ENCODE measurements at regions not wholly inside any gene's neighbourhood (a gene's known extent, or its start where the extent isn't known, plus 50 kb on each side); places are given as distances from the start of the nearest gene placed in this dataset.

GRCh38 chr3:117722856-117723255, 1013.3 kb downstream of the TUSC7 start:
- intact Hi-C loops (cut with DNase I): no loop called here
- no peaks in the 10 kb centered on the region for H3K27me3 ChIP-seq
- H3K9me3 ChIP-seq: no peaks in the 10 kb centered on the region
- no peak for TF ChIP-seq CTCF (IDR thresholded peaks at IDR 0.05)
- peak; percentile 43 for ATAC-seq
- DNase-seq: no peak
- H3K36me3 ChIP-seq: no peaks in the 10 kb centered on the region
- H3K27ac ChIP-seq: no peak overlapping the region
- no peaks in the 10 kb centered on the region for H3K4me1 ChIP-seq
- no peak overlapping the region for H3K4me3 ChIP-seq

- H3K4me3 ChIP-seq: no peak overlapping the region
- H3K36me3 ChIP-seq: no peaks in the 10 kb centered on the region
- no peak overlapping the region for H3K27ac ChIP-seq
- no peaks in the 10 kb centered on the region for H3K9me3 ChIP-seq
- ATAC-seq (no peak), DNase-seq (no peak)
- no peak for TF ChIP-seq CTCF (IDR thresholded peaks at IDR 0.05)
- H3K4me1 ChIP-seq: no peaks in the 10 kb centered on the region
- H3K27me3 ChIP-seq: no peaks in the 10 kb centered on the region
- intact Hi-C loops (cut with DNase I): no loop called here
Measured at GRCh38 chr3:117723825-117724224, 1014.2 kb downstream of the TUSC7 start.

- no peak overlapping the region for H3K27ac ChIP-seq
- no peaks in the 10 kb centered on the region for H3K9me3 ChIP-seq
- H3K27me3 ChIP-seq: no peaks in the 10 kb centered on the region
- H3K4me3 ChIP-seq: no peak overlapping the region
- ATAC-seq: no peak
- H3K4me1 ChIP-seq: no peaks in the 10 kb centered on the region
- intact Hi-C loops (cut with DNase I): no loop called here
- DNase-seq: no peak
- no peaks in the 10 kb centered on the region for H3K36me3 ChIP-seq
- TF ChIP-seq CTCF (IDR thresholded peaks at IDR 0.05): no peak
Measured at GRCh38 chr3:117725314-117725713, 1015.7 kb downstream of the TUSC7 start.

GRCh38 chr3:117726776-117727175, 1017.2 kb downstream of the TUSC7 start:
- H3K36me3 ChIP-seq: no peaks in the 10 kb centered on the region
- no peak overlapping the region for H3K27ac ChIP-seq
- TF ChIP-seq CTCF (IDR thresholded peaks at IDR 0.05): no peak
- no peaks in the 10 kb centered on the region for H3K27me3 ChIP-seq
- H3K4me3 ChIP-seq: no peak overlapping the region
- DNase-seq (no peak), ATAC-seq (no peak)
- no peaks in the 10 kb centered on the region for H3K4me1 ChIP-seq
- no peaks in the 10 kb centered on the region for H3K9me3 ChIP-seq
- intact Hi-C loops (cut with DNase I): no loop called here

- no peak for TF ChIP-seq CTCF (IDR thresholded peaks at IDR 0.05)
- peak in 1 of 4 donors; percentile 29 for DNase-seq
- no peak for ATAC-seq
- intact Hi-C loops (cut with DNase I): no loop called here
- H3K4me3 ChIP-seq: no peak overlapping the region
- no peaks in the 10 kb centered on the region for H3K36me3 ChIP-seq
- no peak overlapping the region for H3K27ac ChIP-seq
- H3K4me1 ChIP-seq: no peaks in the 10 kb centered on the region
- H3K9me3 ChIP-seq: no peaks in the 10 kb centered on the region
- no peaks in the 10 kb centered on the region for H3K27me3 ChIP-seq
Measured at GRCh38 chr3:117728226-117728625, 1018.6 kb downstream of the TUSC7 start.
